ENCODE measurements at regions not wholly inside any gene's neighbourhood (a gene's known extent, or its start where the extent isn't known, plus 50 kb on each side); places are given as distances from the start of the nearest gene placed in this dataset.
"Not testable (repeated sequence)": the region's sequence is repeated elsewhere in the genome, so short reads cannot be mapped to it uniquely, and the experiment has no call there.

GRCh38 chr17:21470422-21470821, 94.3 kb downstream of the KCNJ12 start:
- in situ Hi-C loops (cut with MboI; ENCODE audit: low pct_ligation_motif_present in 1 of 4, low pct_unique_long_range_greater_than_20kb in 1 of 4, low sequenced_read_pairs in 3 of 4): loop anchor here in 1 of 4 donors (25.0 kb wide), 1 partner anchor 358 kb away; no protein-coding TSS in a partner anchor
- 87 to 95% methylated on average over 3 of the region's 3 CpGs for WGBS, 2 donors (ENCODE audit: low coverage in 1 of 2)
- H3K36me3 ChIP-seq; H3K27ac ChIP-seq; H3K4me3 ChIP-seq; DNase-seq; H3K27me3 ChIP-seq; intact Hi-C loops (cut with DNase I; ENCODE audit: low total_unique reads); H3K4me1 ChIP-seq; H3K9me3 ChIP-seq: not testable (repeated sequence)

GRCh38 chr17:21470861-21471260, 94.7 kb downstream of the KCNJ12 start:
- no peak for DNase-seq
- no peak for TF ChIP-seq EP300 (IDR thresholded peaks at IDR 0.05; ENCODE audit: low read depth)
- no peak for TF ChIP-seq POLR2A (IDR thresholded peaks at IDR 0.05)
- TF ChIP-seq CTCF (IDR thresholded peaks at IDR 0.05): no peak
- no peak for TF ChIP-seq POLR2AphosphoS5 (IDR thresholded peaks at IDR 0.05)
- no peaks in the 10 kb centered on the region for H3K9me3 ChIP-seq
- no peaks in the 10 kb centered on the region for H3K36me3 ChIP-seq
- no peak overlapping the region for H3K4me3 ChIP-seq
- H3K27ac ChIP-seq: no peak overlapping the region
- in situ Hi-C loops (cut with MboI; ENCODE audit: low pct_ligation_motif_present in 1 of 4, low pct_unique_long_range_greater_than_20kb in 1 of 4, low sequenced_read_pairs in 3 of 4) (loop anchor here in 1 of 4 donors (25.0 kb wide), 1 partner anchor 359 kb away; no protein-coding TSS in a partner anchor), intact Hi-C loops (cut with DNase I; ENCODE audit: low total_unique reads) (no loop called here)
- peaks cover 6% of the 10 kb centered on the region for H3K27me3 ChIP-seq
- no peaks in the 10 kb centered on the region for H3K4me1 ChIP-seq
- WGBS, 2 donors (ENCODE audit: low coverage in 1 of 2): 87% methylated on average over 1 of the region's 1 CpG; no CpG with 5 or more reads in 1 of the 2 donors

- DNase-seq: no peak
- intact Hi-C loops (cut with DNase I; ENCODE audit: low total_unique reads) (no loop called here), in situ Hi-C loops (cut with MboI; ENCODE audit: low pct_ligation_motif_present in 1 of 4, low pct_unique_long_range_greater_than_20kb in 1 of 4, low sequenced_read_pairs in 3 of 4) (loop anchor here in 1 of 4 donors (25.0 kb wide), 1 partner anchor 363 kb away; no protein-coding TSS in a partner anchor)
- WGBS, 2 donors (ENCODE audit: low coverage in 1 of 2): 81% methylated on average over 5 of the region's 5 CpGs; no CpG with 5 or more reads in 1 of the 2 donors
- peaks cover 17% of the 10 kb centered on the region for H3K27me3 ChIP-seq
- no peak for TF ChIP-seq POLR2AphosphoS5 (IDR thresholded peaks at IDR 0.05)
- TF ChIP-seq CTCF (IDR thresholded peaks at IDR 0.05): no peak
- no peak for TF ChIP-seq EP300 (IDR thresholded peaks at IDR 0.05; ENCODE audit: low read depth)
- TF ChIP-seq POLR2A (IDR thresholded peaks at IDR 0.05): no peak
- peaks cover 0 to 4% of the 10 kb centered on the region in 2 donors for H3K9me3 ChIP-seq
- no peaks in the 10 kb centered on the region for H3K36me3 ChIP-seq
- no peaks in the 10 kb centered on the region for H3K4me1 ChIP-seq
- H3K4me3 ChIP-seq: no peak overlapping the region
- no peak overlapping the region for H3K27ac ChIP-seq
These were observed 98.7 kb downstream of the KCNJ12 start for GRCh38 chr17:21474815-21475214.

- Histone ChIP-seq H3K4me1 (no peaks in the 10 kb centered on the region), H3K9me3 (peaks cover 0 to 4% of the 10 kb centered on the region in 2 donors), H3K4me3 (no peak overlapping the region), H3K27me3 (peaks cover 17% of the 10 kb centered on the region), H3K36me3 (no peaks in the 10 kb centered on the region), H3K27ac (no peak overlapping the region)
- WGBS, 2 donors (ENCODE audit: low coverage in 1 of 2): 70% methylated on average over 8 of the region's 8 CpGs; no CpG with 5 or more reads in 1 of the 2 donors
- TF ChIP-seq CTCF (IDR thresholded peaks at IDR 0.05): no peak
- no peak for TF ChIP-seq EP300 (IDR thresholded peaks at IDR 0.05; ENCODE audit: low read depth)
- no peak for TF ChIP-seq POLR2A (IDR thresholded peaks at IDR 0.05)
- no peak for TF ChIP-seq POLR2AphosphoS5 (IDR thresholded peaks at IDR 0.05)
- in situ Hi-C loops (cut with MboI; ENCODE audit: low pct_ligation_motif_present in 1 of 4, low pct_unique_long_range_greater_than_20kb in 1 of 4, low sequenced_read_pairs in 3 of 4) (no loop called here), intact Hi-C loops (cut with DNase I; ENCODE audit: low total_unique reads) (no loop called here)
- DNase-seq: no peak
These were observed 99.4 kb downstream of the KCNJ12 start for GRCh38 chr17:21475571-21475970.

- Histone ChIP-seq H3K27ac (no peak overlapping the region), H3K4me3 (no peak overlapping the region), H3K4me1 (no peaks in the 10 kb centered on the region), H3K36me3 (no peaks in the 10 kb centered on the region), H3K27me3 (peaks cover 17% of the 10 kb centered on the region), H3K9me3 (peaks cover 0 to 4% of the 10 kb centered on the region in 2 donors)
- 20 to 83% methylated on average over 2 to 10 of the region's 11 CpGs for WGBS, 2 donors (ENCODE audit: low coverage in 1 of 2)
- intact Hi-C loops (cut with DNase I; ENCODE audit: low total_unique reads) (no loop called here), in situ Hi-C loops (cut with MboI; ENCODE audit: low pct_ligation_motif_present in 1 of 4, low pct_unique_long_range_greater_than_20kb in 1 of 4, low sequenced_read_pairs in 3 of 4) (no loop called here)
- TF ChIP-seq EP300 (IDR thresholded peaks at IDR 0.05; ENCODE audit: low read depth): no peak
- TF ChIP-seq POLR2AphosphoS5 (IDR thresholded peaks at IDR 0.05): no peak
- no peak for TF ChIP-seq POLR2A (IDR thresholded peaks at IDR 0.05)
- no peak for TF ChIP-seq CTCF (IDR thresholded peaks at IDR 0.05)
- DNase-seq: no peak
These were observed 100.7 kb downstream of the KCNJ12 start for GRCh38 chr17:21476867-21477266.
